ENCODE measurements at regions not wholly inside any gene's neighbourhood (a gene's known extent, or its start where the extent isn't known, plus 50 kb on each side); places are given as distances from the start of the nearest gene placed in this dataset.
"Not testable (repeated sequence)": the region's sequence is repeated elsewhere in the genome, so short reads cannot be mapped to it uniquely, and the experiment has no call there.

- no peak for DNase-seq
Measured at GRCh38 chr22:48940266-48941032, 887.2 kb downstream of the BRD1 start.

GRCh38 chr22:48939441-48940265, 888.0 kb downstream of the BRD1 start:
- no peak for DNase-seq

GRCh38 chr22:48938741-48939140, 888.9 kb downstream of the BRD1 start:
- DNase-seq = no peak

- DNase-seq = no peak
Measured at GRCh38 chr22:48937032-48937639, 890.5 kb downstream of the BRD1 start.

GRCh38 chr22:48936391-48936790, 891.3 kb downstream of the BRD1 start:
- DNase-seq = no peak

- no peak for DNase-seq
Measured at GRCh38 chr22:48934446-48934845, 893.2 kb downstream of the BRD1 start.

- peak; percentile 88 for DNase-seq
Measured at GRCh38 chr22:48931452-48931851, 896.2 kb downstream of the BRD1 start.

GRCh38 chr22:48929276-48929790, 898.3 kb downstream of the BRD1 start:
- no peak for DNase-seq

GRCh38 chr22:48927591-48927990, 900.1 kb downstream of the BRD1 start:
- no peak for DNase-seq

GRCh38 chr22:48926643-48927042, 901.0 kb downstream of the BRD1 start:
- DNase-seq = peak; percentile 70

- peak; percentile 91 for DNase-seq
Measured at GRCh38 chr22:48926136-48926535, 901.5 kb downstream of the BRD1 start.

- DNase-seq = no peak
Measured at GRCh38 chr22:48925450-48925849, 902.2 kb downstream of the BRD1 start.

GRCh38 chr22:48923996-48924395, 903.7 kb downstream of the BRD1 start:
- peak; percentile 35 for DNase-seq

GRCh38 chr22:48923165-48923865, 904.4 kb downstream of the BRD1 start:
- DNase-seq = peak; percentile 88

GRCh38 chr22:48921411-48921903, 906.2 kb downstream of the BRD1 start:
- DNase-seq = no peak

GRCh38 chr22:48920776-48921241, 906.9 kb downstream of the BRD1 start:
- no peak for DNase-seq

- DNase-seq = no peak
Measured at GRCh38 chr22:48919851-48920589, 907.7 kb downstream of the BRD1 start.

- peak; percentile 86 for DNase-seq
Measured at GRCh38 chr22:48919187-48919590, 908.5 kb downstream of the BRD1 start.

GRCh38 chr22:48918585-48919186, 909.0 kb downstream of the BRD1 start:
- DNase-seq = no peak

- not testable (repeated sequence) for DNase-seq
Measured at GRCh38 chr22:48912356-48913066, 915.2 kb downstream of the BRD1 start.

- not testable (repeated sequence) for DNase-seq
Measured at GRCh38 chr22:48911647-48912046, 916.0 kb downstream of the BRD1 start.

All from NCI-H2171 (cell line).